Fibroblast of lung (primary cell): ENCODE measurements at regions not wholly inside any gene's neighbourhood (a gene's known extent, or its start where the extent isn't known, plus 50 kb on each side); places are given as distances from the start of the nearest gene placed in this dataset.
"Not testable (repeated sequence)": the region's sequence is repeated elsewhere in the genome, so short reads cannot be mapped to it uniquely, and the experiment has no call there.

Source experiments
- DNase-seq, 2 donors: peaks; one replicate each; pipeline versions ENCODE4 v3.0.0 to v3.0.0-alpha.2; 2010; ENCODE audit warnings: low read depth in 2 of 2
- H2AFZ ChIP-seq: 2 replicates; pipeline ENCODE4 v1.5.1; 2012; ENCODE audit warnings: low read length, control low read depth, inconsistent platforms
- H3K27ac ChIP-seq: 2 replicates; pipeline ENCODE4 v1.5.1; 2011; ENCODE audit warnings: low read length, control low read depth; ENCODE audit not compliant: insufficient read depth
- H3K27me3 ChIP-seq: 2 replicates; pipeline ENCODE4 v1.5.1; 2011; ENCODE audit warnings: mild to moderate bottlenecking, low read length; ENCODE audit not compliant: control insufficient read depth, insufficient read depth
- H3K36me3 ChIP-seq: 2 replicates; pipeline ENCODE4 v1.5.1; 2011; ENCODE audit warnings: low read length; ENCODE audit not compliant: control insufficient read depth, insufficient read depth
- H3K4me1 ChIP-seq: 2 replicates; pipeline ENCODE4 v1.5.1; 2011; ENCODE audit warnings: low read length; ENCODE audit not compliant: control insufficient read depth, insufficient read depth; ENCODE audit errors: extremely low read depth
- H3K4me2 ChIP-seq: 2 replicates; pipeline ENCODE4 v1.5.1; 2011; ENCODE audit warnings: low read length, control low read depth; ENCODE audit not compliant: insufficient read depth; ENCODE audit errors: extremely low read depth
- H3K4me3 ChIP-seq, 4 experiments: fragments of 200-600 bp in 1 of 4; sonication (generic) in 1 of 4; replicated peaks in 1 of 4; 2 replicates each; pipeline ENCODE4 v1.5.1; 2011 to 2016; ENCODE audit warnings: low read length in 4 of 4, low read depth in 3 of 4, mild to moderate bottlenecking in 3 of 4, control low read depth in 2 of 4, inconsistent platforms in 1 of 4, mixed read lengths in 1 of 4; ENCODE audit not compliant: insufficient read depth in 1 of 4; ENCODE audit errors: control extremely low read depth in 1 of 4
- H3K79me2 ChIP-seq: 2 replicates; pipeline ENCODE4 v1.5.1; 2012; ENCODE audit warnings: mild to moderate bottlenecking, low read length, inconsistent platforms; ENCODE audit not compliant: control insufficient read depth, insufficient read depth
- H3K9ac ChIP-seq: 2 replicates; pipeline ENCODE4 v1.5.1; 2011; ENCODE audit warnings: mild to moderate bottlenecking, low read length, control low read depth; ENCODE audit not compliant: insufficient read depth
- H3K9me3 ChIP-seq: 2 replicates; pipeline ENCODE4 v1.5.1; 2012; ENCODE audit warnings: low read depth, low read length; ENCODE audit not compliant: control insufficient read depth, insufficient read depth
- H4K20me1 ChIP-seq: 2 replicates; pipeline ENCODE4 v1.5.1; 2011; ENCODE audit warnings: low read length; ENCODE audit not compliant: control insufficient read depth, insufficient read depth; ENCODE audit errors: extremely low read depth
- CTCF ChIP-seq, 2 donors: IDR thresholded peaks in 1 of 2; conservative IDR thresholded peaks in 1 of 2; 1 replicate in 1 of 2; 2 replicates in 1 of 2; pipeline ENCODE4 v1.5.1; 2011 to 2012; ENCODE audit warnings: low read length in 2 of 2, control low read depth in 1 of 2, inconsistent platforms in 1 of 2, low read depth in 1 of 2, mild to moderate bottlenecking in 1 of 2
- EZH2 ChIP-seq: IDR thresholded peaks from 2 replicates; pipeline ENCODE4 v1.5.1; 2012; ENCODE audit warnings: low read length, control low read depth, mild to moderate bottlenecking; ENCODE audit errors: missing control alignments

- Histone ChIP-seq H3K36me3 (no peaks in the 10 kb centered on the region), H3K4me1 (no peaks in the 10 kb centered on the region), H3K27me3 (no peaks in the 10 kb centered on the region), H2AFZ (no peak overlapping the region), H3K4me3 (no peak overlapping the region), H3K79me2 (no peaks in the 10 kb centered on the region), H3K9me3 (no peaks in the 10 kb centered on the region), H3K4me2 (no peak overlapping the region), H3K27ac (no peak overlapping the region), H4K20me1 (no peaks in the 10 kb centered on the region), H3K9ac (no peak overlapping the region)
- no peak for TF ChIP-seq CTCF (conservative IDR thresholded peaks at IDR 0.05 in 1 of 2, IDR thresholded peaks at IDR 0.05 in 1 of 2; ENCODE audit: low read depth in 1 of 2, low read length in 2 of 2)
- TF ChIP-seq EZH2: no peak
- no peak for DNase-seq
These were observed 436.5 kb downstream of the SMARCA1 start for GRCh38 chrX:129086802-129087201.

GRCh38 chrX:129084291-129084690 is 439.0 kb downstream of the SMARCA1 start:
- H4K20me1 ChIP-seq, DNase-seq: not testable (repeated sequence)

DNA sequence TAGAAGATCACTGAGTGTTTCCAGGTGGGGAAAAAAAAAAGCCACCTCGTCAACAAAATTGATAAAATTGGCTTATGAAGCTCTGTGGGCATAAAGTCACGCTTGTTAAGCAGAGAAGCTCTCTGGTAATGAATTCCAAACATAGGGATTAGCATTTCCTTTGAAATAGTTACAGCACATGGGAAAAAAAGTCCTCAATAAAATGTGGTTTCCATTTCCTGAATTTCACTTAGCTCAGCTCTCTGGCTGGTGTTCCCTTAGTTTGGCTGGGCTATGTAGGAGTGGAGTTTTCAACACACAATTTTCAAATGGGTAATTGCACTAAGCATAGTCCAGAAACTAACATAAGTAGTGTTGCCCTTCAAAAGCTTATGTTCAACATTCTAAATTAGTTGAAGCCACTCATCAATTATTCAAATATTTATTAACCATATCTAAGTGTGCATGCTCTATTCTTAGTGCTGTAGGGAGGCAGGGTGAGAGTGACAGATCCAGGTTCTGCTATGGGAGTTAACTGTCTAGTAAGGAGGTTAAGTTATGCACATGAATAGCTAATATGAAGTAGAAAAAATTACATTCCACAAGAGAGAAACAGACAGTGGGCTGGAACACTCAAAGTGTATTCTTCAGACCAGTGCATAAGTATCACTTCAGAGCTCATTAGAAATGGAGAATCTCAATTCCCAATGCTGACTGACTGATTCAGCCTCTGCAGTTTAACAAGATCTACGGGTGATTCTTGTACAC is 445.7 kb downstream of the SMARCA1 start:
- no peak for DNase-seq
- Histone ChIP-seq H3K27ac (no peak overlapping the region), H3K27me3 (no peaks in the 10 kb centered on the region), H3K9me3 (no peaks in the 10 kb centered on the region), H2AFZ (no peak overlapping the region), H3K4me3 (no peak overlapping the region), H4K20me1 (no peaks in the 10 kb centered on the region), H3K9ac (no peak overlapping the region), H3K4me1 (no peaks in the 10 kb centered on the region), H3K36me3 (no peaks in the 10 kb centered on the region), H3K4me2 (no peak overlapping the region), H3K79me2 (no peaks in the 10 kb centered on the region)
- TF ChIP-seq CTCF (conservative IDR thresholded peaks at IDR 0.05 in 1 of 2, IDR thresholded peaks at IDR 0.05 in 1 of 2; ENCODE audit: low read depth in 1 of 2, low read length in 2 of 2): no peak
- no peak for TF ChIP-seq EZH2

More at GRCh38 chrX:129084291-129084690, 439.0 kb downstream of the SMARCA1 start:
- not testable (repeated sequence) for H3K27ac ChIP-seq, H3K9ac ChIP-seq, H3K36me3 ChIP-seq, H2AFZ ChIP-seq, H3K4me1 ChIP-seq, H3K9me3 ChIP-seq, H3K4me3 ChIP-seq, H3K27me3 ChIP-seq, H3K79me2 ChIP-seq, H3K4me2 ChIP-seq
